ENCODE measurements at regions not wholly inside any gene's neighbourhood (a gene's known extent, or its start where the extent isn't known, plus 50 kb on each side); places are given as distances from the start of the nearest gene placed in this dataset.

DNA sequence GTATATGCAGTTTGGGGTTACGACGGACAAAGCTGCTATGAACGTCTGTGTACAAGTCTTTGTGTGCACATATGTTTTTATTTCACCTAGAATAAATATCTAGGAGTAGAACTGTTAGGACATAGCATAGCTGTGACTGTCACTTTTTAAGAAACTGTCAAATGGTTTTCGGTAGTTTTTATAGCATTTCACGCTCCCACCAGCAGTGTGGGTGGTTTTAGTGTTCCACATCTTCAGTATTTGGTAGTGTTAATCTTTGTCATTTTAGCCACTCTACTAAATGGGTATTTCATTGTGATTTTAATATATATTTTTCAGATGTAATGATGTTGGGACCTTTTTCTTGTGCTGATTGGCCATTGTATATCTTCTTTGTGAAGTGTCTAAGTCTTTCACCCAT is 109.1 kb upstream of the BCAT1 start:
- no peak for DNase-seq (ENCODE audit: low read depth in 2 of 2)

DNA sequence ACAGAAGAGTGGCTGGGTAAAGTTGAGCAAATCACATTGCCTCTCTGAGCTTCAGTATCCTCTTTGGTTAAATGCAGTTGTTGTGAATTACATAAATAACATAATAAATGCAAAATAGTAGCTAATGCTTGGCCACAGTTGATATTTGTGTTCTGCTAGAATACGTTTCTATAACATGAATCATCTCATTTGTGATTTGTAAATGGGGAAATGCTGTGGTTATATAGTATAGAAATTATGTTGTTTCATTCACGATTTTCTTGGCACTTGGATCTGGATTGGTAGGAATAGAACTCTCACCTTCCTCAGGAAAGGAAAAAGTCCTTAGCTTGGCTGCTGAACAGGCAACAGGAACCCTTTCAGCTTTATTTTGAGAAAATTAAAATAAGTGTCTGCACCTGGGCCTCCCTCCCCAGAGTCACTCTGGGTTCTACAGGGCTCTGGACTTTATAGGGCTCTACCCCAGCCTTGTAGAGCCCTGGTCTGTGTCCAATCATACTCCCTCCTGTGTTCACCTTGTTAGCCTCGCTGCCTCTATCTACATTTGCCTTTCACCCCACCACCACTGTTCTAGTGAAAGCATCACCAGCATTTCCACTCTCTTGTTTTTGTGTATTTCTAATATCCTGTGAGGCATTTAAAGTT is 107.7 kb upstream of the BCAT1 start:
- DNase-seq (ENCODE audit: low read depth in 2 of 2): no peak

DNA sequence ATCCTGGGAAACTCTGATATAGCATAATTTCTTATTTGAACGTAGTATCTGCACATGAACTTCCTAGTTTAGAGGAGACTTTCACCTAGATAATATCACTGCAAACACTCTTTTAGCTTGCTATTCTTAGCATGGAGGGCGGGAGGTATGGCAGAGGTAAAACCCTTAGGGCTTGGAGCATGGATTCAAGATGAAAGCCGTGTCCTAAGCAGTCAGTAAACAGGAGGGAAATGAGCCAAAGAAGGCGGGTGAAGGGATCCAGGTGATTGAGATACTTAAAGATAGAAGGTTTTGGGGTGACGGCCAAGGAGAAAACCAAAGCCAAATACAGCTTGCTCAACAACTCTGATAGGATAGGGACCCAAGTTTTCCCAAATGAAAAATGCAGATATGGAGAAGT is 107.1 kb upstream of the BCAT1 start:
- DNase-seq (ENCODE audit: low read depth in 2 of 2): no peak

GRCh38 chr12:25054783-25055144 is 105.9 kb upstream of the BCAT1 start:
- peak; percentile 30 to 35 for DNase-seq (ENCODE audit: low read depth in 2 of 2)

GRCh38 chr12:25054076-25054782 is 105.3 kb upstream of the BCAT1 start:
- DNase-seq (ENCODE audit: low read depth in 2 of 2): no peak

DNA sequence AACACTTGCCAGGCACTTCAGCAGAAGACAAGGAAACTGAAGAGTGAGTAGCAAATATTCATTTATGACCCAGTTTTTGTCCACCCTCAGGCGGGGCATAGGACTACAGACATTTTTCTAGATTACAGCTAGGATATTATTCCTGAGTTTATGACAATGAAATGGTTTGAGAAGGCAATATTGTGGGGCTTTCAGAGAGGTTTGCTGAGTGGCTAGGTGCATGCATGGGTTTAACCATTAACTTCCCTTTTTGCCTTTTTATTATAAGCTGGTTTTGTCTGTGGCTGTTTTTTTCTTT is 104.0 kb upstream of the BCAT1 start:
- no peak for DNase-seq (ENCODE audit: low read depth in 2 of 2)

- DNase-seq (ENCODE audit: low read depth in 2 of 2): peak in 1 of 2 donors; percentile 11
Observed at GRCh38 chr12:25052196-25052913, 103.5 kb upstream of the BCAT1 start.

GRCh38 chr12:25051656-25052195 is 102.8 kb upstream of the BCAT1 start:
- DNase-seq (ENCODE audit: low read depth in 2 of 2): peak in 1 of 2 donors; percentile 20

- DNase-seq (ENCODE audit: low read depth in 2 of 2): no peak
Observed at GRCh38 chr12:25051171-25051570, 102.3 kb upstream of the BCAT1 start.

- no peak for DNase-seq (ENCODE audit: low read depth in 2 of 2)
Observed at GRCh38 chr12:25045869-25046268, 97.0 kb upstream of the BCAT1 start.

DNA sequence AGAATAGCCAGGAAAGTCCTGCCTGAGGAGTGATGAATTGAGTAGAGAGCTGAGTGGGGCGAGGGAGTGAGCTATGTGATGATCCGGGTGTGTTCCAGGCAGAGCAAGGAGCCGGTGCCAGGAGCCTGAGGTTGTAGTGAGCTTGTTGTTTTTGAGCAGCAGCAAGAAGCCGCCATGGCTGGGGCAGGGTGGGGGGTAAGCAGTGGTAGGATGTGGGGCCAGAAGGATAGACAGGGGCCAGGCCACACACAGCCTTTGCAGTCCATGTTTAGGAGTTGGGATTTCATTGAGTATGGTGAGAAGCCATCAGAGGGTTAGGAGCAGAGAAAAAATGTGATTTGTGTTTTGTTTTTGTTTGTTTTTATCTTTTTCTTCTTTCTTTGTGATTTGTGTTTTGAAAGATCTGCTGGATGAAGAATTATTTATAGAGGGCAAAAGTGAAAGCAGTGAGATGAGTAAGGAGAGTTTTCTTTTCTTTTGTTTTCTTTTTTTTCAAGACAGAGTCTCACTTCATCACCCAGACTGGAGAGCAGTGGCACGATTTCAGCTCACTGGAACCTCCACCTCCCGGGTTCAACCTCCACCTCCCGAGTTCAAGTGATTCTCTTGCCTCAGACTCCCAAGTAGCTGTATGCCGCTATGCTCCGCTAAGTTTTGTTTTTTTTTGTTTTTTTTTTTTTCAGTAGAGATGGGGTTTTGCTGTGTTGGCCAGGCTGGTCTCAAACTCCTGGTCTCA is 92.3 kb upstream of the BCAT1 start:
- no peak for DNase-seq (ENCODE audit: low read depth in 2 of 2)

GRCh38 chr12:25040593-25040992 is 91.7 kb upstream of the BCAT1 start:
- no peak for DNase-seq (ENCODE audit: low read depth in 2 of 2)

- no peak for DNase-seq (ENCODE audit: low read depth in 2 of 2)
Observed at GRCh38 chr12:25034676-25035075, 85.8 kb upstream of the BCAT1 start.

DNA sequence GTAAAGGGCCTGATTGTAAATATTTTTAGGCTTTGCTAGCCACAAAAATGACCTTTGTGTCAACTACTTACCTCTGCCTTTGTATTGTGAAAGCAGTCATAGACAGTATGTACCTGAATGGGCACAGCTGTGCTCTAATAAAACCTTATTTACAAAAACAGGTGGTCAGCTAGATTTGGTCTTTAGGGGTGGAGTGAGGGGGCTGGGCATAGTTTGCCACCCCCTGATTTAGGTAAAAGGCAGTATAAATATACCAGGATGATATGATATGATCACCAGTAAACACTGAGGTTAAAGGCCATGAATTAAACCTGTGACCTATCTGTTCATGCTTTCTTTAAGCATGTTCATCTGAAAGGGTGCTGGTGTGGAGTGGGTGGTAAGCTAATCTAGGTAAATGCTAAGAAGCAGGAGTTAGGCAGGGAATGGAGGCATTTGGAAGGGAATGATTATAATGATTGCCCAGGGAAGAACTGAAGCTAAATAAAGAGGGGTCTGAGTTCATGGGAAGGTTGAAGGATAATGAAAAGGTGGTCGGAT is 77.1 kb upstream of the BCAT1 start:
- DNase-seq (ENCODE audit: low read depth in 2 of 2): no peak

DNA sequence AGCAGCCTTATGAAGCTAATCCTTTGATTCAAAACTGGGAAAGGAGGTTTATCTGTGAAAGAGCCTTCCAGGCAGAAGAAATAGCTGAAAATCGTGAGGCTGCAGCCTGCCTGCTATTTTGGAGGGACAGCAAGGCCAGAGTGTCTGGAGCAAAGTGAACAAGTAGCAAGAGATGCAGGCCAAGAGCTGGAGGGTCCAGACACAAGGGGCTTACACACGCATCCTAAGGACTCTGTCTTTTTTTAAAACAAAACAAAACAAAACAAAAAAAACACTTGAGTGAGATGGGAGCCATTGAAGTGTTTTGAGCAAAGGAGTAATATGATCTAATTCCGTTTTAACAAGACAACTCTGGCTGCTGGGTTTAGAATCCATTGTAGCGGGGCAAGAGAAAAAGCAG is 76.4 kb upstream of the BCAT1 start:
- no peak for DNase-seq (ENCODE audit: low read depth in 2 of 2)

- no peak for DNase-seq (ENCODE audit: low read depth in 2 of 2)
Observed at GRCh38 chr12:25023808-25024207, 74.9 kb upstream of the BCAT1 start.

DNA sequence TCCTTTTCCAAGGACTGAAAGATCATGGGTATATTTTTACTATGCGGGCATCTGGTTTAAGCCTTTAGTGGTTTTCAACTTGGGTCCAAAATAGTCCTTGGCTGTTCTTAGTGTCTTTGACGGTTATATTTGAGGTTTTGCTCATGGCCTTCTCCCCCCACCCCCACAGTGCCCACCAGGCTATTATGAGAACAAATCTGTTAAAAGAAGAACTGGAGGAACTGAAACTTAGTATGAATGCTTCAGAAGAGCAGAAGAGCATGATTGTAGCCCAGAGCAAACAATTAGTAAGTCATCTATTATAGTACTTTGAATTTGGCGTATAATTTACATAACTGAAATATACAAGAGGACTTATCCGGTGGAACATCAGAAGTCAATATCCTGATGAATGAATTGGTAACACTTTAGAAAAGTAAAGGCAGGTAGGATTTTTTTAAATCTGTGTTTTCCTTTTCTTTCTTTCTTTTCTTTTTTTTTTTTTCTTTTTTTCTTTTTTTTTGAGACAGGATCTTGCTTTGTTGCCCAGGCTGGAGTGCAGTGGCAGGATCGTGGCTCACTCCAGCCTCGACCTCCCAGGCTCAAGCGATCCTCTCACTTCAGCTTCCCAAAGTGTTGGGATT is 71.8 kb upstream of the BCAT1 start:
- no peak for DNase-seq (ENCODE audit: low read depth in 2 of 2)

GRCh38 chr12:25018146-25018545 is 69.2 kb upstream of the BCAT1 start:
- no peak for DNase-seq (ENCODE audit: low read depth in 2 of 2)

DNA sequence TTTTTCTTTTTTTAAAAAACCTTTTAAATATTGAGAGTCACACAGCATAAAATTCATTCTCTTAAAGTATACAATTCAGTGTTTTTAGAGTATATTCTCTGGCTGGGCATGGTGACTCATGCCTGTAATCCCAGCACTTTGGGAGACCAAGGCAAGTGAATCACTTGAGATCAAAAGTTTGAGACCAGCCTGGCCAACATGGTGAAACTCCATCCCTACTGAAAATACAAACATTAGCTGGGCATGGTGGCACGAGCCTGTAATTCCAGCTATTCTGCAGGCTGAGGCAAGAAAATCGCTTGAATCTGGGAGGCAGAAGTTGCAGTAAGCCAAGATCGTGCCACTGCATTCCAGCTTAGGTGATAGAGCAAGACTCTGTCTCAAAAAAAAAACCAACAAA is 68.4 kb upstream of the BCAT1 start:
- DNase-seq (ENCODE audit: low read depth in 2 of 2): no peak

DNA sequence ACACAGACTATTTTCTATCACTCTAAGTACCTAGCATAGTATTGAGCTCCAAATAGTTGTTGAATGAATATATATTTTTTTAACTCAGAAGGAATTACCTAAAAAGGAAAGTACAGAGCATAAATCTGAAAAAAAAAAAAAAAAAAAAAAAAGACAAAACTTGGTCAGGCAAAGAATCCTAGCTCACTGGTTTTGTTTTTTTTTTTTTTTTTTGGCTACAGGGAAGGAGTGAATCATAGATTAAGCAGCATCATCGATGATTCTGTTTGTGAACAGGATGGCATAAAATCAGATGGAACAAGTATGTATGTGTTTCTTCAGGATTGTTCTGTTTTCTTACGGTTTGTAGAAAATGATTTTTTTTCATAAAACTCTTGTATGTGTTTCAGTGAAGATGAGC is 66.1 kb upstream of the BCAT1 start:
- DNase-seq (ENCODE audit: low read depth in 2 of 2): no peak

- no peak for DNase-seq (ENCODE audit: low read depth in 2 of 2)
Observed at GRCh38 chr12:25013061-25013460, 64.2 kb upstream of the BCAT1 start.
